Transverse colon (tissue), 4 donors: ENCODE measurements at regions not wholly inside any gene's neighbourhood (a gene's known extent, or its start where the extent isn't known, plus 50 kb on each side); places are given as distances from the start of the nearest gene placed in this dataset.

Source experiments
- POLR2A ChIP-seq: fragments of 450-650 bp; IDR thresholded peaks from one replicate; pipeline ENCODE4 v1.6.1; 2016; ENCODE audit warnings: antibody characterized with exemption, mild to moderate bottlenecking, moderate library complexity
- POLR2AphosphoS5 ChIP-seq, 3 donors: sonication (generic); formaldehyde crosslinking; IDR thresholded peaks; one replicate each; pipeline ENCODE4 v1.6.1; 2016; ENCODE audit warnings: antibody characterized with exemption in 3 of 3
- TF ChIP-seq, protein P1 (sequence below), 5 experiments: fragments of 200-600 bp in 3 of 5; fragments of 450-650 bp in 2 of 5; sonication (generic) in 3 of 5; IDR thresholded peaks; 1 replicate in 2 of 5; 2 replicates in 3 of 5; pipeline ENCODE4 v1.5.1; 2016 to 2017; ENCODE audit warnings: antibody characterized with exemption in 5 of 5, inconsistent platforms in 3 of 5, mild to moderate bottlenecking in 2 of 5, moderate library complexity in 1 of 5

GRCh38 chr1:4404854-4405590 is 249.4 kb upstream of the AJAP1 start:
- TF ChIP-seq POLR2A = no peak
- TF ChIP-seq, protein P1, sequence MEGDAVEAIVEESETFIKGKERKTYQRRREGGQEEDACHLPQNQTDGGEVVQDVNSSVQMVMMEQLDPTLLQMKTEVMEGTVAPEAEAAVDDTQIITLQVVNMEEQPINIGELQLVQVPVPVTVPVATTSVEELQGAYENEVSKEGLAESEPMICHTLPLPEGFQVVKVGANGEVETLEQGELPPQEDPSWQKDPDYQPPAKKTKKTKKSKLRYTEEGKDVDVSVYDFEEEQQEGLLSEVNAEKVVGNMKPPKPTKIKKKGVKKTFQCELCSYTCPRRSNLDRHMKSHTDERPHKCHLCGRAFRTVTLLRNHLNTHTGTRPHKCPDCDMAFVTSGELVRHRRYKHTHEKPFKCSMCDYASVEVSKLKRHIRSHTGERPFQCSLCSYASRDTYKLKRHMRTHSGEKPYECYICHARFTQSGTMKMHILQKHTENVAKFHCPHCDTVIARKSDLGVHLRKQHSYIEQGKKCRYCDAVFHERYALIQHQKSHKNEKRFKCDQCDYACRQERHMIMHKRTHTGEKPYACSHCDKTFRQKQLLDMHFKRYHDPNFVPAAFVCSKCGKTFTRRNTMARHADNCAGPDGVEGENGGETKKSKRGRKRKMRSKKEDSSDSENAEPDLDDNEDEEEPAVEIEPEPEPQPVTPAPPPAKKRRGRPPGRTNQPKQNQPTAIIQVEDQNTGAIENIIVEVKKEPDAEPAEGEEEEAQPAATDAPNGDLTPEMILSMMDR (IDR thresholded peaks at IDR 0.05) = no peak
- no peak for TF ChIP-seq POLR2AphosphoS5 (IDR thresholded peaks at IDR 0.05)
